H1 (cell line): ENCODE measurements at regions not wholly inside any gene's neighbourhood (a gene's known extent, or its start where the extent isn't known, plus 50 kb on each side); places are given as distances from the start of the nearest gene placed in this dataset.

Experiments used
- CTCF ChIA-PET: fragments of 300-600 bp; sonication (Branson Sonifier 250); formaldehyde crosslinking; loops from one replicate; lab custom pipeline; 2021; ENCODE audit not compliant: partially characterized antibody; lab: Charles Lee
- POLR2A ChIA-PET: fragments of 300-600 bp; sonication (Branson Sonifier 250); formaldehyde crosslinking; loops from one replicate; lab custom pipeline; 2021; ENCODE audit warnings: inconsistent platforms; ENCODE audit not compliant: partially characterized antibody; lab: Charles Lee
- DNase-seq, 2 experiments: peaks; one replicate each; pipeline versions ENCODE4 v3.0.0 to v3.0.0-alpha.2; 2010 to 2022; ENCODE audit warnings: low spot score in 2 of 2, low read depth in 1 of 2, mixed read lengths in 1 of 2
- FAIRE-seq: peaks from 2 replicates; lab custom pipeline; 2011; peaks lifted over from hg19 to GRCh38; lab: Jason Lieb, UNC
- H2AFZ ChIP-seq: 2 replicates; pipeline ENCODE4 v1.8.1; 2012; ENCODE audit warnings: low read length, inconsistent platforms
- H2AK5ac ChIP-seq: 2 replicates; pipeline ENCODE4 v1.6.1; 2013; ENCODE audit warnings: low read depth, low read length
- H2BK120ac ChIP-seq: replicated peaks from 2 replicates; pipeline ENCODE3; 2013; ENCODE audit warnings: low read depth, low read length, inconsistent platforms
- H2BK12ac ChIP-seq: 2 replicates; pipeline ENCODE4 v1.6.1; 2013; ENCODE audit warnings: low read depth, low read length
- H2BK15ac ChIP-seq: 2 replicates; pipeline ENCODE4 v1.6.1; 2013; ENCODE audit warnings: low read length
- H2BK20ac ChIP-seq: 2 replicates; pipeline ENCODE4 v1.6.1; 2013; ENCODE audit warnings: low read length
- H2BK5ac ChIP-seq: 2 replicates; pipeline ENCODE4 v1.6.1; 2013; ENCODE audit warnings: low read depth, low read length
- H3K14ac ChIP-seq: 2 replicates; pipeline ENCODE4 v1.6.1; 2013; ENCODE audit warnings: inconsistent platforms; ENCODE audit not compliant: insufficient read length
- H3K18ac ChIP-seq: 2 replicates; pipeline ENCODE4 v1.6.1; 2013; ENCODE audit warnings: low read length; ENCODE audit errors: extremely low read depth
- H3K23ac ChIP-seq: 2 replicates; pipeline ENCODE4 v1.6.1; 2013; ENCODE audit warnings: inconsistent platforms; ENCODE audit not compliant: insufficient read length
- H3K23me2 ChIP-seq: 2 replicates; pipeline ENCODE4 v1.6.1; 2013; ENCODE audit warnings: low read depth, low read length
- H3K27ac ChIP-seq: 2 replicates; pipeline ENCODE4 v1.6.1; 2011; ENCODE audit warnings: low read depth, low read length, inconsistent platforms
- H3K27me3 ChIP-seq, 4 experiments: replicated peaks in 1 of 4; 1 replicate in 1 of 4; 2 replicates in 3 of 4; pipeline versions ENCODE4 v1.6.1 to v1.8.1; 2011 to 2013; ENCODE audit warnings: low read length in 3 of 4, mild to moderate bottlenecking in 3 of 4, inconsistent platforms in 2 of 4, mixed read lengths in 2 of 4, moderate library complexity in 1 of 4; ENCODE audit not compliant: control insufficient read depth in 3 of 4, insufficient read depth in 3 of 4; ENCODE audit errors: extremely low read depth in 1 of 4
- H3K36me3 ChIP-seq, 4 experiments: 2 replicates each; pipeline versions ENCODE4 v1.6.1 to v1.8.1; 2011 to 2013; ENCODE audit warnings: mild to moderate bottlenecking in 4 of 4, low read length in 3 of 4, moderate library complexity in 2 of 4, control low read depth in 1 of 4, inconsistent platforms in 1 of 4; ENCODE audit not compliant: insufficient read depth in 4 of 4, control insufficient read depth in 2 of 4
- H3K4ac ChIP-seq: replicated peaks from 2 replicates; pipeline ENCODE3; 2013; ENCODE audit warnings: low read length, low read depth, mixed read lengths, inconsistent platforms; ENCODE audit not compliant: insufficient read length
- H3K4me1 ChIP-seq, 4 experiments: replicated peaks in 1 of 4; 1 replicate in 1 of 4; 2 replicates in 3 of 4; pipeline versions ENCODE4 v1.6.1 to v1.8.1; 2011 to 2013; ENCODE audit warnings: low read length in 3 of 4, inconsistent platforms in 2 of 4, mixed read lengths in 1 of 4; ENCODE audit not compliant: insufficient read depth in 4 of 4, control insufficient read depth in 3 of 4
- H3K4me2 ChIP-seq, 2 experiments: 2 replicates each; pipeline versions ENCODE4 v1.6.1 to v1.8.1; 2011 to 2013; ENCODE audit warnings: low read depth in 2 of 2, low read length in 2 of 2, control low read depth in 1 of 2, inconsistent platforms in 1 of 2, mild to moderate bottlenecking in 1 of 2; ENCODE audit not compliant: insufficient read depth in 1 of 2
- H3K4me3 ChIP-seq, 4 experiments: fragments of 200-600, 300-600 bp in 1 of 4; sonication (generic), shearing (Covaris generic), sonication (Bioruptor Twin) in 1 of 4; 2 replicates each; pipeline versions ENCODE4 v1.5.1 to v1.8.1; 2011 to 2016; ENCODE audit warnings: low read length in 4 of 4, low read depth in 3 of 4, control low read depth in 2 of 4, inconsistent platforms in 2 of 4, mild to moderate bottlenecking in 2 of 4, mixed read lengths in 1 of 4, moderate library complexity in 1 of 4; ENCODE audit not compliant: insufficient read depth in 2 of 4; ENCODE audit errors: extremely low read depth in 1 of 4
- H3K56ac ChIP-seq: replicated peaks from 2 replicates; pipeline ENCODE3; 2013; ENCODE audit warnings: low read depth, mild to moderate bottlenecking, mixed read lengths, low read length, inconsistent platforms; ENCODE audit not compliant: insufficient read length
- H3K79me1 ChIP-seq: 2 replicates; pipeline ENCODE4 v1.6.1; 2013; ENCODE audit warnings: low read depth, low read length, control low read depth
- H3K79me2 ChIP-seq, 2 experiments: 2 replicates each; pipeline versions ENCODE4 v1.6.1 to v1.8.1; 2012 to 2013; ENCODE audit warnings: low read length in 2 of 2, mild to moderate bottlenecking in 2 of 2, inconsistent platforms in 1 of 2; ENCODE audit not compliant: insufficient read depth in 2 of 2, control insufficient read depth in 1 of 2
- H3K9ac ChIP-seq, 4 experiments: replicated peaks in 1 of 4; 1 replicate in 1 of 4; 2 replicates in 3 of 4; pipeline versions ENCODE4 v1.6.1 to v1.8.1; 2011 to 2013; ENCODE audit warnings: low read depth in 3 of 4, low read length in 3 of 4, control low read depth in 2 of 4, mild to moderate bottlenecking in 2 of 4, moderate library complexity in 2 of 4, inconsistent platforms in 1 of 4; ENCODE audit errors: extremely low read depth in 1 of 4
- H3K9me3 ChIP-seq, 2 experiments: 2 replicates each; pipeline versions ENCODE4 v1.6.1 to v1.8.1; 2012 to 2013; ENCODE audit warnings: mild to moderate bottlenecking in 2 of 2, moderate library complexity in 2 of 2, control low read depth in 1 of 2, inconsistent platforms in 1 of 2, low read depth in 1 of 2, low read length in 1 of 2, mixed read lengths in 1 of 2; ENCODE audit not compliant: insufficient read depth in 2 of 2
- H4K20me1 ChIP-seq, 2 experiments: replicated peaks in 1 of 2; 2 replicates each; pipeline versions ENCODE3 to v1.8.1; 2011 to 2013; ENCODE audit warnings: inconsistent platforms in 2 of 2, low read length in 2 of 2, mild to moderate bottlenecking in 1 of 2; ENCODE audit not compliant: insufficient read depth in 2 of 2, control insufficient read depth in 1 of 2
- H4K5ac ChIP-seq: 2 replicates; pipeline ENCODE4 v1.6.1; 2013; ENCODE audit warnings: low read length, low read depth, mixed read lengths, inconsistent platforms; ENCODE audit not compliant: insufficient read length
- H4K8ac ChIP-seq: 2 replicates; pipeline ENCODE4 v1.8.0; 2013; ENCODE audit warnings: mild to moderate bottlenecking, moderate library complexity, low read length, inconsistent platforms; ENCODE audit not compliant: insufficient read depth; ENCODE audit errors: extremely low read depth
- H4K91ac ChIP-seq: replicated peaks from 2 replicates; pipeline ENCODE3; 2013; ENCODE audit warnings: low read length, mixed read lengths, inconsistent platforms; ENCODE audit not compliant: insufficient read length
- CTBP2 ChIP-seq: IDR thresholded peaks from 2 replicates; pipeline ENCODE4 v1.7.0; 2011; ENCODE audit warnings: borderline replicate concordance, mild to moderate bottlenecking, moderate library complexity, mixed read lengths, low read length; ENCODE audit not compliant: insufficient read depth, insufficient read length
- POLR2A ChIP-seq, 2 experiments: IDR thresholded peaks; 1 replicate in 1 of 2; 2 replicates in 1 of 2; pipeline ENCODE4 v1.6.1; 2011; ENCODE audit warnings: low read depth in 2 of 2, low read length in 2 of 2, mild to moderate bottlenecking in 2 of 2; ENCODE audit errors: control extremely low read depth in 1 of 2
- POU5F1 ChIP-seq: IDR thresholded peaks from 2 replicates; pipeline ENCODE4 v1.6.1; 2011; ENCODE audit warnings: low read depth, mild to moderate bottlenecking, low read length, moderate library complexity
- WGBS, 2 experiments: shearing (Covaris generic) in 1 of 2; methylation state at CpG; one replicate each; pipeline versions ENCODE4 v1.1.6 to v1.1.7; 2013 to 2015; ENCODE audit warnings: low lambda C conversion rate in 2 of 2, mixed read lengths in 2 of 2, inconsistent platforms in 1 of 2, low coverage in 1 of 2, missing lambda C conversion rate in 1 of 2; ENCODE audit not compliant: insufficient replicate concordance in 2 of 2, insufficient coverage in 1 of 2, insufficient read length in 1 of 2; ENCODE audit errors: extremely low coverage in 1 of 2, missing lambda C conversion rate in 1 of 2; 5-methylcytosine and 5-hydroxymethylcytosine counted together
- TF ChIP-seq, protein P1 (sequence below): IDR thresholded peaks from 2 replicates; pipeline ENCODE4 v1.6.1; 2012; ENCODE audit warnings: inconsistent platforms

DNA sequence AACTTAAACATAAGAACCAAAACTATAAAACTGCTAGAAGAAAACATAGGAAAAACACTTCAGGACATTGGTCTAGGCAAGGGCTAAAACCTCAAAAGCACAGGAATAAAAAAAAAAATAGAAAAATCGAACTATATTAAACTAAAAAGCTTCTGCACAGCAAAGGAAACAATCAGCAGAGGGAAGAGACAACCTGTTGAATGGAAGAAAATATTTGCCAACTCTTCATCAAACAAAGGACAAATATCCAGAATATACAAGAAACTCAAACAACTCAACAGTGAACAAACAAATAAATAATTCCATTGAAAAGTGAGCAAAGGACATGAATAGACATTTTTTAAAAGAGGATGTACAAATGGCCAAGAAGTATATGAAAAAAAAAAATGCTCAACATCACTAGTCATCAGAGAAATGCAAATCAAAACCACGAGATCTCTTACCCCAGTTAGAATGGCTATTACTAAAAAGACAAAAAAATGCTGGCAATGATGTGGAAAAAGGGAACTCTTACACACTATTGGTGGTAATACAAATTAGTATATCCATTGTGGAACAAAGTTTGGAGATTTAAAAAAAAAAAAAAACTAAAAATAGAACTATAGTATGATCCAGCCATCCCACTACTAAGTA, 152.0 kb downstream of the NDUFA12 start:
- CTCF ChIA-PET = no interaction called here
- no peak for TF ChIP-seq POU5F1
- TF ChIP-seq CTBP2 = no peak
- no peak for TF ChIP-seq POLR2A (IDR thresholded peaks at IDR 0.05; ENCODE audit: control extremely low read depth in 1 of 2, low read depth in 2 of 2, low read length in 2 of 2)
- TF ChIP-seq, protein P1, sequence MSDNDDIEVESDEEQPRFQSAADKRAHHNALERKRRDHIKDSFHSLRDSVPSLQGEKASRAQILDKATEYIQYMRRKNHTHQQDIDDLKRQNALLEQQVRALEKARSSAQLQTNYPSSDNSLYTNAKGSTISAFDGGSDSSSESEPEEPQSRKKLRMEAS = no peak
- POLR2A ChIA-PET = interaction anchor here (0.7 kb wide), 1 partner anchor 140 kb away, joined by 3 read pairs; no protein-coding TSS in a partner anchor

More for the DNA sequence above, 152.0 kb downstream of the NDUFA12 start:
- Histone ChIP-seq H4K20me1 (no peaks in the 10 kb centered on the region), H3K9me3 (no peaks in the 10 kb centered on the region), H4K5ac (no peak overlapping the region), H3K27ac (no peak overlapping the region), H3K9ac (no peak overlapping the region), H3K18ac (no peak overlapping the region), H2BK120ac (no peak overlapping the region), H3K14ac (no peak overlapping the region), H2BK5ac (no peak overlapping the region), H3K4me2 (no peak overlapping the region), H3K27me3 (no peaks in the 10 kb centered on the region), H2AFZ (no peak overlapping the region), H2BK12ac (no peak overlapping the region), H4K8ac (no peak overlapping the region), H2BK20ac (no peak overlapping the region), H3K23me2 (no peaks in the 10 kb centered on the region), H3K79me2 (no peaks in the 10 kb centered on the region), H3K79me1 (no peaks in the 10 kb centered on the region), H3K4ac (no peak overlapping the region), H3K4me1 (no peaks in the 10 kb centered on the region; a peak in 1 of 7 replicates), H3K23ac (no peak overlapping the region), H3K4me3 (no peak overlapping the region), H3K36me3 (no peaks in the 10 kb centered on the region), H4K91ac (no peak overlapping the region), H3K56ac (no peak overlapping the region), H2AK5ac (no peak overlapping the region), H2BK15ac (no peak overlapping the region)
- 77% methylated on average over 2 of the region's 2 CpGs; no CpG with 5 or more reads in 1 of the 2 experiments for WGBS, 2 experiments
- DNase-seq = no peak
- FAIRE-seq = no peak
